T-helper 17 cell (primary cell): ENCODE measurements at regions not wholly inside any gene's neighbourhood (a gene's known extent, or its start where the extent isn't known, plus 50 kb on each side); places are given as distances from the start of the nearest gene placed in this dataset.

Experiments
- ATAC-seq: fragments of 150-1000 bp; cut with Tn5 transposase; 2 replicates; pipeline ENCODE4 v1.10.0; 2021; ENCODE audit warnings: mild to moderate bottlenecking, moderate library complexity
- DNase-seq, 3 donors: peaks; one replicate each; pipeline versions ENCODE4 v3.0.0 to v3.0.0-alpha.2; 2020 to 2021
- H3K9me3 ChIP-seq: one replicate; pipeline ENCODE4 v1.7.0; 2013; ENCODE audit warnings: low read length, mild to moderate bottlenecking; ENCODE audit not compliant: control insufficient read depth, poor library complexity, severe bottlenecking
- H3K27ac Mint-ChIP-seq: one replicate; pipeline ENCODE4 v1.8.0; 2022; ENCODE audit warnings: mild to moderate bottlenecking, moderate library complexity, mixed read lengths
- H3K27me3 Mint-ChIP-seq: one replicate; pipeline ENCODE4 v1.8.0; 2022; ENCODE audit warnings: mixed read lengths
- H3K36me3 Mint-ChIP-seq: one replicate; pipeline ENCODE4 v1.8.0; 2022; ENCODE audit warnings: low read depth, mixed read lengths
- H3K4me1 Mint-ChIP-seq: one replicate; pipeline ENCODE4 v1.8.0; 2022; ENCODE audit warnings: mild to moderate bottlenecking, mixed read lengths
- H3K4me3 Mint-ChIP-seq: one replicate; pipeline ENCODE4 v1.8.0; 2022; ENCODE audit warnings: mild to moderate bottlenecking, moderate library complexity, mixed read lengths

GRCh38 chrX:79300856-79301255 is 66.3 kb downstream of the ITM2A start:
- Mint-ChIP-seq H3K4me1 (no peaks in the 10 kb centered on the region), H3K27ac (no peak overlapping the region), H3K36me3 (no peaks in the 10 kb centered on the region), H3K27me3 (no peaks in the 10 kb centered on the region), H3K4me3 (no peak overlapping the region)
- H3K9me3 ChIP-seq, result no peaks in the 10 kb centered on the region
- ATAC-seq (no peak), DNase-seq (no peak)

DNA sequence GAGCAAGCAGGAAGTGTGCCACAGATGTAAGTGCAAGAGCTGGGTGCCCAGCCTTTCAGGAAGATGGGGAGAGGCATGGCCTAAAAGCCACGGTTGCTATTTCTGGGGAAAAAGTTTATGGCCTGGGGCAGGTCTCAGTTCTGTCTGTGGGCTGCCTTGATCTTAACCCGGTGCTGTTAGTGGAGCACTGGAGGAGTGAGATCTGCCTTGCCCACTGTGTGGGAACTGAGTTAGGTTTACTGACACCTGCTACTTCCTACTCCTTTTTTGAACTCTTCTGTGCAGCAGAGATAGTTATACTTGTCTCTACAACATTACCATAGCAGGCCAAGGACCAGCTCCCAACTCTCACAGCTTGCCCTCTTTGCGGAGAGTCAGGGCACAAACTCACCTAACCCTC is 76.5 kb downstream of the ITM2A start:
- Mint-ChIP-seq H3K27me3 (no peaks in the 10 kb centered on the region), H3K4me3 (no peak overlapping the region), H3K27ac (no peak overlapping the region), H3K4me1 (peaks cover 2% of the 10 kb centered on the region), H3K36me3 (peaks cover 8% of the 10 kb centered on the region)
- no peak for ATAC-seq
- H3K9me3 ChIP-seq, result no peaks in the 10 kb centered on the region
- no peak for DNase-seq

DNA sequence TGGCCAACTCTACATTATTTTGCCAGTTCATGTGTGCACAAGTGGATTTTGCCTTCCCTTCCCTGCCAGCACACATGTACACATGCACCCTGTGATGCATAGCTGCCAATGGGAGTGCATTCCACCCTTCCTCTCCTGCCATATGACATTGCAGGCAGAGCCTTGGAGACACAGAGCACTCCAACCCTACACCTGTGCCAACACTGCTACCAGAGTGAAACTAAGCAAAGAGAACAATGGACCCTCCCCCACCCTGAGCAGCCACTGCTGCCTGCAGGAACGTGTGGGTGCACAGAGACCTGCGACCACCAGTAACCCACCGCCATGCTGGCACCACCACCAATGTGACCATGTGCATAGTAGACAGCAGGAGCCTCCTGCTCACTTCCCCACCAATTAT is 78.4 kb downstream of the ITM2A start:
- H3K4me3 Mint-ChIP-seq, result no peak overlapping the region

GRCh38 chrX:79287724-79288123 is 79.4 kb downstream of the ITM2A start:
- no peaks in the 10 kb centered on the region for H3K9me3 ChIP-seq
- no peak for ATAC-seq
- H3K27me3 Mint-ChIP-seq, result no peaks in the 10 kb centered on the region
- H3K4me3 Mint-ChIP-seq, result no peak overlapping the region
- DNase-seq, result no peak
- peaks cover 6% of the 10 kb centered on the region for H3K36me3 Mint-ChIP-seq
- H3K4me1 Mint-ChIP-seq, result peaks cover 6% of the 10 kb centered on the region
- H3K27ac Mint-ChIP-seq, result no peak overlapping the region

More for the DNA sequence above, 78.4 kb downstream of the ITM2A start:
- DNase-seq (no peak), ATAC-seq (no peak)
- Mint-ChIP-seq H3K27ac (no peak overlapping the region), H3K4me1 (peaks cover 5% of the 10 kb centered on the region), H3K36me3 (peaks cover 6% of the 10 kb centered on the region), H3K27me3 (no peaks in the 10 kb centered on the region)
- no peaks in the 10 kb centered on the region for H3K9me3 ChIP-seq

DNA sequence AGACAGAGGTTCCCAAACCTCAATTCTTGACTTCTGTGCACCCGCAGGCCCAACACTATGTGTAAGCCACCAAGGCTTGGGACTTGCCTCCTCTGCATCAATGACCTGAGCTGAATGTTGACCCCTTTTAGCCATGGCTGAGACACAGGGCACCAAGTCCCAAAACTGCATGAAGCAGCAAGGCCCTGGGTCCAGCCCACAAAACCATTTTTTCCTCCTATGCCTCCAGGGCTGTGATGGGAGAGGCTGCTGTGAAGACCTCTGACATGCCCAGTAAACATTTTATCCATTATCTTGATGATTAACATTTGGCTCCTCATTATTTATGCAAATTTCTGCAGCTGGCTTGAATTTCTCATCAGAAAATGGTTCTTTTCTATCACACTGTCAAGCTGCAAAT is 85.4 kb downstream of the ITM2A start:
- ATAC-seq, result no peak
- H3K4me3 Mint-ChIP-seq, result no peak overlapping the region
- peaks cover 9% of the 10 kb centered on the region for H3K36me3 Mint-ChIP-seq
- peaks cover 4% of the 10 kb centered on the region for H3K4me1 Mint-ChIP-seq
- H3K9me3 ChIP-seq, result no peaks in the 10 kb centered on the region
- no peaks in the 10 kb centered on the region for H3K27me3 Mint-ChIP-seq
- H3K27ac Mint-ChIP-seq, result no peak overlapping the region
- no peak for DNase-seq

- Mint-ChIP-seq H3K4me3 (no peak overlapping the region), H3K27me3 (no peaks in the 10 kb centered on the region), H3K27ac (peak overlapping the region; percentile 87), H3K4me1 (peaks cover 22% of the 10 kb centered on the region), H3K36me3 (no peaks in the 10 kb centered on the region)
- DNase-seq (peak; percentile 22 to 47 (median 40)), ATAC-seq (peak; percentile 96)
- no peaks in the 10 kb centered on the region for H3K9me3 ChIP-seq
Observed at GRCh38 chrX:79270401-79270800, 96.7 kb downstream of the ITM2A start.

GRCh38 chrX:79268788-79269187 is 98.3 kb downstream of the ITM2A start:
- no peaks in the 10 kb centered on the region for H3K27me3 Mint-ChIP-seq
- no peak for ATAC-seq
- H3K4me1 Mint-ChIP-seq, result peaks cover 21% of the 10 kb centered on the region
- H3K36me3 Mint-ChIP-seq, result no peaks in the 10 kb centered on the region
- H3K9me3 ChIP-seq, result no peaks in the 10 kb centered on the region
- peak overlapping the region; percentile 87 for H3K27ac Mint-ChIP-seq
- H3K4me3 Mint-ChIP-seq, result no peak overlapping the region
- no peak for DNase-seq

DNA sequence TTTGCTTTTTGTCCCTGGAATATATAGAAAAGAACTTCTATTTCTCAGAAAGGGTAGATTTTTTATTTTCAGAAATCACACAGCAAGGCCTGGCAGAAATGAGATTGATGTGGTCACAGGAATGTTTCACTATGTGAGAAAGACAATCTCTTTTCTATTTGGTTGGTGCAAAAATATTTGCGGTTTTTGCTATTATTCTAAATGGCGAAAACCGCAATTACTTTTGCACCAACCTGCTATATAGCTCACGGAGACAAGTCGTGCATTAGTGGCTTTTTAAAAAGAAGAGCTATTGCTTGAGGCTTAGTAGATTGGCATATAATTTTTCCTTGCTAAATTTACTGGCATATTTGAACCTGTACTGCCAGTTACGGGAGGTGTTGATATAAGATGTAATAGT is 100.4 kb downstream of the ITM2A start:
- no peaks in the 10 kb centered on the region for H3K9me3 ChIP-seq
- no peaks in the 10 kb centered on the region for H3K36me3 Mint-ChIP-seq
- peak overlapping the region; percentile 81 for H3K4me3 Mint-ChIP-seq
- H3K4me1 Mint-ChIP-seq, result peaks cover 32% of the 10 kb centered on the region
- no peaks in the 10 kb centered on the region for H3K27me3 Mint-ChIP-seq
- ATAC-seq, result no peak
- peak overlapping the region; percentile 87 for H3K27ac Mint-ChIP-seq
- DNase-seq, result no peak

GRCh38 chrX:79263550-79263949 is 103.6 kb downstream of the ITM2A start:
- peaks cover 42% of the 10 kb centered on the region for H3K4me1 Mint-ChIP-seq
- no peaks in the 10 kb centered on the region for H3K9me3 ChIP-seq
- no peak for ATAC-seq
- no peak for DNase-seq
- H3K27ac Mint-ChIP-seq, result peak overlapping the region; percentile 86
- peak overlapping the region; percentile 75 for H3K4me3 Mint-ChIP-seq
- no peaks in the 10 kb centered on the region for H3K27me3 Mint-ChIP-seq
- H3K36me3 Mint-ChIP-seq, result no peaks in the 10 kb centered on the region

DNA sequence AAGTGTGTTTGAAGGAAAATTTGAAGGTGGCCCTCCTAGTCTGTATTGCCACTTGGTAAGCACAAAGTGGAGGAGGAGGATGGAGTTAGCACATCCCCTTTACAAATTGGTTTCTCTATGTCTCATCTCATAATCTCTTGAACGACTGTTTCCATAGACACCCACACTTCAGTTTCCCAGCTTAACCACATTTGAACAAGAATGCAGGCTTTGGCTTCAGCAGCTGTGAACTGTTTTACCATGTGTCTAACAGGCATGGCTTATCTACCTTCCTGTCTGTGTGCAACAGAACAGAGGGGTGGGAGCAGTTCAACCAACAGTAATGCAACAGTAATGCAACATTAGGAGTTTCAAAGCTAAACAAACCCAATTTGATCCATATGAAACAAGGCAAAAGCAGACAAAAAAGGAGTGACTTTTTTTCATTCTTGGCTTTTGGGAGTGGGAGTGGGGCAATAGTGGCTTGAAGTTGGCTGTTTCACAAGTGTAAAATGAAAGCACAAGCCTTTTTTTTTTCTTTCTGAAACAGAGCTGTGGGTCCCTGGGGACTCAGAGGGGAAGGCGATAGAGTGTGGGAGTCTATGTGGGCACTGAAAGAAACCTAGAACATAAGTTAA is 108.0 kb downstream of the ITM2A start:
- Mint-ChIP-seq H3K27me3 (no peaks in the 10 kb centered on the region), H3K36me3 (no peaks in the 10 kb centered on the region), H3K4me3 (peak overlapping the region; percentile 68), H3K27ac (peak overlapping the region; percentile 86), H3K4me1 (peaks cover 43% of the 10 kb centered on the region)
- ATAC-seq (peak; percentile 90), DNase-seq (peak in 2 of 3 donors; percentile 8)
- no peaks in the 10 kb centered on the region for H3K9me3 ChIP-seq

DNA sequence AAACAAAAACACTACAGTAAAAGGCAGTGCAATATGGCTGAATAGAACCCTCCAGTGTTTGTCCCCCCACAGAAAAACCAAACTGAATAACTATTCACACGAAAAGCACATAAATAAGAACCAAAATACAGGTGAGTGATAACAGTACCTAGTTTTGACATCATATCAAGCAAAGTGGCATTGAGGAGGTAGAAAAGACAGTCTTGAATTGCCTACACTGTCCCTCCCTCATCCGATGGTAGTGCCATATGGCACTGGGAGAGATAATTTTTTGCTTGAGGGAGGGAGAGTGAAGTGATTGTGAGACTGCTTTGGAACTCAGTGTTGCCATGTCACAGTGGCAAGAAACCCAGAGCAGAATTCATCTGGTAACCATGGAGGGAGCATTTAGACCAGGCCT is 99.2 kb downstream of the GPR174 start:
- peaks cover 2% of the 10 kb centered on the region for H3K36me3 Mint-ChIP-seq
- DNase-seq (no peak), ATAC-seq (no peak)
- no peaks in the 10 kb centered on the region for H3K27me3 Mint-ChIP-seq
- H3K27ac Mint-ChIP-seq, result no peak overlapping the region
- peaks cover 17% of the 10 kb centered on the region for H3K4me1 Mint-ChIP-seq
- H3K4me3 Mint-ChIP-seq, result no peak overlapping the region
- no peaks in the 10 kb centered on the region for H3K9me3 ChIP-seq

DNA sequence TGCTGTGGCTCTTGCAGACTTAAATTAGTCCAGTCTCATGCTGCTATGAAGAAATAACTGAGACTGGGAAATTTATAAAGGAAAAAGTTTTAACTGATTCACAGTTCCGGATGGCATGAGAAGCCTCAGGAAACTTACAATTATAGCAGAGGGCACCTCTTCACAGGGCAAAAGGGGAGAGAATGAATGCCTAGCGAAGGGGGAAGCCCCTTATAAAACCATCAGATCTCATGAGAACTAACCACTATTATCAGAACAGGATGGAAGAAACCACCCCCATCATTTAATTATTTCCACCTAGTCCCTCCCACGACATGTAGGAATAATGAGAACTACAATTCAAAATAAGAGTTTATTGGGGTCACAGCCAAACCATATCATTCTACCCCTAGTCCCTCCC is 91.4 kb downstream of the GPR174 start:
- H3K9me3 ChIP-seq, result no peaks in the 10 kb centered on the region
- ATAC-seq, result no peak
- Mint-ChIP-seq H3K36me3 (peaks cover 3% of the 10 kb centered on the region), H3K27me3 (no peaks in the 10 kb centered on the region), H3K4me1 (peaks cover 17% of the 10 kb centered on the region), H3K27ac (no peak overlapping the region), H3K4me3 (peak overlapping the region; percentile 45)
- DNase-seq, result no peak

DNA sequence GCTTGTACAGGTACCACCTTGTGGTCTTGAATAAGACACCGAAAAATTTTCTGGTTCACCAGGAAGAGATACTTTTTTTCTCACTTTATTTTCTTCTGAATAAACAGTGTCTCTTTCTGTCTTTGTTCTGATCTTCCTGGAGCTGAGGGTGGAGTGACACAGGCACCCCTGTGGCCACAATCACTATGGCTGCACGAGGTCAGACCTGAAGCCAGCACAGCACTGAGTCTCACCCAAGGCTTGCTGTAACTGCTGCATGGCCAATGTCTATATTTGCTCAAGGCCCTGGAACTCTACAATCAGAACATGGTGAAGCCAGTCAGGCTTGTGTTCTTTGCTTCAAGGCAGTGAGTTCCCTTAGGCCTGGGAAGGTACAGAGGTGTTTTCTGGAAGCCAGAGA is 87.2 kb downstream of the GPR174 start:
- H3K4me3 Mint-ChIP-seq, result no peak overlapping the region
- peak overlapping the region; percentile 84 for H3K27ac Mint-ChIP-seq
- H3K27me3 Mint-ChIP-seq, result no peaks in the 10 kb centered on the region
- ATAC-seq (no peak), DNase-seq (no peak)
- no peaks in the 10 kb centered on the region for H3K36me3 Mint-ChIP-seq
- peaks cover 16% of the 10 kb centered on the region for H3K4me1 Mint-ChIP-seq
- H3K9me3 ChIP-seq, result no peaks in the 10 kb centered on the region
